IMR-90 (cell line): ENCODE measurements at regions not wholly inside any gene's neighbourhood (a gene's known extent, or its start where the extent isn't known, plus 50 kb on each side); places are given as distances from the start of the nearest gene placed in this dataset.

Experiments
- ATAC-seq: fragments of 200-7000 bp; cut with Tn5 transposase; 2 replicates; pipeline ENCODE4 v1.9.1; 2020; ENCODE audit warnings: low read depth, mild to moderate bottlenecking, moderate library complexity
- BruUV-seq: library from RNA; stranded (reverse); fragments of 400-500 nt; replicated peaks from 2 replicates; lab custom pipeline; 2021; lab: Mats Ljungman, UMichigan
- CTCF ChIA-PET: fragments of 300-600 bp; formaldehyde crosslinking; extraction: SDS; loops from one replicate; lab custom pipeline; 2021; ENCODE audit warnings: antibody characterized with exemption; lab: Yijun Ruan, JAX
- POLR2A ChIA-PET: fragments of 300-600 bp; sonication (Branson Sonifier 250); formaldehyde crosslinking; loops from one replicate; lab custom pipeline; 2022; ENCODE audit warnings: antibody characterized with exemption; ENCODE audit not compliant: unreplicated experiment; lab: Charles Lee
- DNase-seq: peaks from one replicate; pipeline ENCODE4 v3.0.0; 2013
- H2AFZ ChIP-seq: replicated peaks from 2 replicates; pipeline ENCODE3; 2013; ENCODE audit warnings: low read length, mild to moderate bottlenecking; ENCODE audit not compliant: poor library complexity
- H2AK5ac ChIP-seq: 2 replicates; pipeline ENCODE4 v1.6.1; 2013; ENCODE audit warnings: low read depth, low read length, inconsistent platforms
- H2AK9ac ChIP-seq: replicated peaks from 2 replicates; pipeline ENCODE3; 2013; ENCODE audit warnings: mild to moderate bottlenecking, low read depth, low read length, moderate library complexity; ENCODE audit not compliant: poor library complexity
- H2BK120ac ChIP-seq: 2 replicates; pipeline ENCODE4 v1.6.1; 2013; ENCODE audit warnings: low read depth, low read length, inconsistent platforms
- H2BK15ac ChIP-seq: 3 replicates; pipeline ENCODE4 v1.6.1; 2013; ENCODE audit warnings: low read depth, low read length, inconsistent platforms
- H2BK20ac ChIP-seq: 2 replicates; pipeline ENCODE4 v1.6.1; 2013; ENCODE audit warnings: low read depth, mild to moderate bottlenecking, inconsistent platforms, low read length, moderate library complexity
- H2BK5ac ChIP-seq: 2 replicates; pipeline ENCODE4 v1.6.1; 2013; ENCODE audit warnings: mild to moderate bottlenecking, low read depth, low read length, inconsistent platforms; ENCODE audit not compliant: poor library complexity, severe bottlenecking
- H3K14ac ChIP-seq: replicated peaks from 2 replicates; pipeline ENCODE4 v1.6.1; 2013; ENCODE audit warnings: low read depth, low read length, inconsistent platforms
- H3K18ac ChIP-seq: 2 replicates; pipeline ENCODE4 v1.6.1; 2013; ENCODE audit warnings: low read depth, low read length, control low read depth
- H3K23ac ChIP-seq: 2 replicates; pipeline ENCODE4 v1.6.1; 2013; ENCODE audit warnings: low read depth, low read length, inconsistent platforms
- H3K27ac ChIP-seq: 2 replicates; pipeline ENCODE4 v1.5.1; 2013; ENCODE audit warnings: mild to moderate bottlenecking, control low read depth, low read length; ENCODE audit not compliant: insufficient read depth
- H3K27me3 ChIP-seq: 2 replicates; pipeline ENCODE4 v1.6.1; 2013; ENCODE audit warnings: low read length; ENCODE audit not compliant: control insufficient read depth, insufficient read depth
- H3K36me3 ChIP-seq: 2 replicates; pipeline ENCODE4 v1.6.1; 2013; ENCODE audit warnings: low read length, mixed read lengths; ENCODE audit not compliant: control insufficient read depth, insufficient read depth
- H3K4ac ChIP-seq: 2 replicates; pipeline ENCODE4 v1.6.1; 2013; ENCODE audit warnings: low read depth, low read length, inconsistent platforms
- H3K4me1 ChIP-seq: 2 replicates; pipeline ENCODE4 v1.6.1; 2013; ENCODE audit warnings: low read length, mixed read lengths; ENCODE audit not compliant: control insufficient read depth, insufficient read depth
- H3K4me2 ChIP-seq: 2 replicates; pipeline ENCODE4 v1.6.1; 2013; ENCODE audit warnings: low read depth, mild to moderate bottlenecking, control low read depth, low read length, moderate library complexity
- H3K4me3 ChIP-seq: 2 replicates; pipeline ENCODE4 v1.5.1; 2013; ENCODE audit warnings: low read depth, mild to moderate bottlenecking, control low read depth, low read length, moderate library complexity; ENCODE audit not compliant: insufficient read depth
- H3K56ac ChIP-seq: 2 replicates; pipeline ENCODE4 v1.6.1; 2013; ENCODE audit warnings: low read length, inconsistent platforms; ENCODE audit not compliant: insufficient read depth; ENCODE audit errors: extremely low read depth
- H3K79me1 ChIP-seq, 2 experiments: 2 replicates each; pipeline ENCODE4 v1.6.1; 2013; ENCODE audit warnings: low read length in 2 of 2, inconsistent platforms in 1 of 2, low read depth in 1 of 2
- H3K9ac ChIP-seq: 2 replicates; pipeline ENCODE4 v1.6.1; 2013; ENCODE audit warnings: low read depth, low read length, control low read depth
- H3K9me1 ChIP-seq: 2 replicates; pipeline ENCODE4 v1.6.1; 2013; ENCODE audit warnings: low read length, inconsistent platforms; ENCODE audit not compliant: insufficient read depth
- H3K9me3 ChIP-seq: 2 replicates; pipeline ENCODE4 v1.6.1; 2013; ENCODE audit warnings: low read length; ENCODE audit not compliant: control insufficient read depth, insufficient read depth
- H4K20me1 ChIP-seq: 2 replicates; pipeline ENCODE4 v1.6.1; 2013; ENCODE audit warnings: low read length, inconsistent platforms; ENCODE audit not compliant: insufficient read depth
- H4K5ac ChIP-seq: 2 replicates; pipeline ENCODE4 v1.6.1; 2013; ENCODE audit warnings: mild to moderate bottlenecking, low read depth, low read length, control low read depth
- H4K8ac ChIP-seq, 2 experiments: 2 replicates each; pipeline ENCODE4 v1.6.1; 2013; ENCODE audit warnings: low read depth in 2 of 2, low read length in 2 of 2, control low read depth in 1 of 2, inconsistent platforms in 1 of 2
- H4K91ac ChIP-seq: 2 replicates; pipeline ENCODE4 v1.6.1; 2013; ENCODE audit warnings: low read depth, low read length, inconsistent platforms; ENCODE audit not compliant: insufficient read depth
- BHLHE40 ChIP-seq: fragments of 150-350 bp; IDR thresholded peaks from 2 replicates; pipeline ENCODE4 v1.6.1; 2016; ENCODE audit warnings: mild to moderate bottlenecking, low read depth, low read length
- RAD21 ChIP-seq: IDR thresholded peaks from 2 replicates; pipeline ENCODE4 v1.6.1; 2012; ENCODE audit warnings: low read length, improper control_type of control experiment
- WGBS, 2 experiments: methylation state at CpG; one replicate each; pipeline versions ENCODE4 v1.1.5 to v1.1.7; 2013; ENCODE audit warnings: missing lambda C conversion rate in 2 of 2; ENCODE audit not compliant: insufficient read length in 1 of 2; ENCODE audit errors: extremely low coverage in 2 of 2; 5-methylcytosine and 5-hydroxymethylcytosine counted together
- dilution Hi-C: fragments of 300-500 bp; cut with HindIII; formaldehyde crosslinking; loops from one replicate; pipeline ENCODE4 v1.14.3; 2018; ENCODE audit warnings: low sequenced_read_pairs; ENCODE audit not compliant: unreplicated experiment
- in situ Hi-C: fragments of 300-500 bp; cut with MboI; formaldehyde crosslinking; loops from 3 replicates; pipeline ENCODE4 v1.14.3; 2019; ENCODE audit warnings: low sequenced_read_pairs, inconsistent platforms, mixed read lengths
- intact Hi-C: fragments of 100-400 bp; cut with micrococcal nuclease; formaldehyde crosslinking; loops from 2 replicates; pipeline ENCODE4 v1.10.0; 2022

GRCh38 chr2:19652811-19653210, 249.0 kb downstream of the TTC32 start:
- Histone ChIP-seq H2AFZ (no peak overlapping the region), H2BK15ac (no peak overlapping the region), H2BK20ac (no peak overlapping the region), H3K4ac (no peak overlapping the region), H3K36me3 (no peaks in the 10 kb centered on the region), H3K18ac (no peak overlapping the region), H3K4me1 (peaks cover 8% of the 10 kb centered on the region), H3K79me1 (no peaks in the 10 kb centered on the region), H3K56ac (no peak overlapping the region), H4K20me1 (no peaks in the 10 kb centered on the region), H2AK9ac (no peak overlapping the region), H3K23ac (no peak overlapping the region), H3K9ac (no peak overlapping the region), H3K9me3 (no peaks in the 10 kb centered on the region), H3K9me1 (peaks cover 8% of the 10 kb centered on the region), H2BK5ac (no peak overlapping the region), H2AK5ac (no peak overlapping the region), H4K91ac (no peak overlapping the region), H3K4me2 (no peak overlapping the region), H3K27ac (no peak overlapping the region), H2BK120ac (no peak overlapping the region), H4K8ac (no peak overlapping the region), H3K14ac (0 out of 2 replicates have a peak overlapping the region, but pooled peaks have one; percentile 47), H3K4me3 (no peak overlapping the region), H4K5ac (no peak overlapping the region), H3K27me3 (no peaks in the 10 kb centered on the region)
- no TSS peak for BruUV-seq
- ChIA-PET CTCF (no interaction called here), POLR2A (interaction anchor here (0.6 kb wide), 1 partner anchor 81 kb away, joined by 3 read pairs; no protein-coding TSS in a partner anchor)
- dilution Hi-C loops = no loop called here
- intact Hi-C loops = no loop called here
- TF ChIP-seq BHLHE40 = no peak
- no peak for TF ChIP-seq RAD21
- no CpG with 5 or more reads among the region's 1 CpG for WGBS, 2 experiments
- in situ Hi-C loops = loop anchor here (25.0 kb wide), 1 partner anchor 1141 kb away; no protein-coding TSS in a partner anchor
- ATAC-seq (no peak), DNase-seq (peak; percentile 11)
